ENCODE measurements at regions not wholly inside any gene's neighbourhood (a gene's known extent, or its start where the extent isn't known, plus 50 kb on each side); places are given as distances from the start of the nearest gene placed in this dataset.

DNA sequence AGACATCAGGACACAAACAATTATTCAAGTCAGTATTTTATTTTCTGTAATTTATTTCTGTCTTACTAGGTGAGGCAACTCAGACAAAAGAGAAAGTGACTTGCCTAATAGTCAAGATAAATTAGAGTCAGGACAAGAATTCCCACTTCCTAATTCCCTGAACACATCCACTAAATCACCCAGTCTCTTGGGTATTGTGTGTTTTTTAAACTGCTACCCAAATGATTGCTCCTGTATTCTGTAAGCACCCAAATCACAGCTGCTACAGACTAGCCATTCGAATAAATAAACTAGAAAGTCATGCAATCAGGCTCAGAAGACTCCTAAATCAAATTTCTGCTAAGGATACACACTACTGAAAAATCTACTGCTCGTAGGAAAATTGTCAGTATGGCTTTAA lies 263.0 kb downstream of the DUSP6 start:
- 80 to 86% methylated on average over 2 of the region's 2 CpGs for WGBS, 2 donors
- TF ChIP-seq POLR2A (IDR thresholded peaks at IDR 0.05): no peak
- intact Hi-C loops (cut with DNase I; ENCODE audit: low total_unique reads): no loop called here

DNA sequence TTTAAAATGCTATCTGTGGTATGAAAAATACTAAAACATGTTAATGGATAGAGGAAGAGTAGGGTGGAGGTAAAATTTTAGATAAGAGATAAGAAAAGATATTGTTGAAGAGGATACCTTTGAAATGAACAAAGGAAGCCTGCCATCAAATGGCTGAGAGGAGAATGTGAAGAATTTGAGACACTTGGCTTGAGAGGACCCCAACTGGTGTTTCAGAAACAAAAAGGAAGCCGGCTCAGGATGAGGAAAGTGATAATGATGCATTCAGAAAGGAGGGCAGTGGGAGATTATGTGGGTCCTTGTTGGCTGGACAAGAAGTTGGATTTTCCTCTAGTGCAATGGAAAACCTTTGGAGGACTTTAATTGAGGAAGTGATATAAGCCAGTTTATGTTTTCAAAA lies 264.4 kb downstream of the DUSP6 start:
- TF ChIP-seq CTCF (IDR thresholded peaks at IDR 0.05) (no peak), POLR2A (IDR thresholded peaks at IDR 0.05) (no peak)
- H3K4me3 ChIP-seq (ENCODE audit: low read depth, poor library complexity, severe bottlenecking): no peak overlapping the region

More for the DNA sequence above, 263.0 kb downstream of the DUSP6 start:
- no peak overlapping the region for H3K4me3 ChIP-seq (ENCODE audit: low read depth, poor library complexity, severe bottlenecking)
- no peak for DNase-seq (ENCODE audit: low spot score in 2 of 2)

DNA sequence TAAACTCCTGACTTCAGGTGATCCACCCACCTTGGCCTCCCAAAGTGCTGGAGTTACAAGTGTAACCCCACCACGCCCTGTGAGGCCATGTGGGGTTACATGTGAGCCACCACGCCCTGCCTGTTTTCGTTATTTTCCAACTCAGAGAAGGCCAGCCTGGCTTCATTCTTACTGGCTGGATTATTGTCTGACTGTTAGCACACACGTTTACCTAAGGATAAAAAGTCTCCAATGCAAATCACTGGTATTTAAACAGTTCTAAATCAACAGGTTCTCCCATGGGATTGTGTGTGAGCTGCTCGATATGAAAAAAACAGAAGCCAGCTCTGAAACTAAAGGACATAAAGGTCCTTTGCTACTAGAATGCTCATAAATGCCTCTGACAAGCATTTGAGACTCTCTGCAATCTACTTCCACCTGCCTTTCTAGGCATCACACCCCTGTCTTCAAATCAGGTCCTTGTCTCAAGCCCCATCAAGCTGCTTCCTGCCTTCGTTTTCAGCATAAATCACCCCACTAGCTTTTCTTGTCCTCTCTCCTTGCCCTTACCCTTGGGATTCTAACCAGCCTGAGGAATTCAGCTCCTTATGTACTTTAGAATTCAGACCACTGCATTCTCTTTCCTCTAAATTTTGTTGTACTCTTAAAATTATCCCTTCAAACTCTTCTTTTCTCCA lies 265.0 kb downstream of the DUSP6 start:
- DNase-seq (ENCODE audit: low spot score in 2 of 2): no peak
- H3K4me3 ChIP-seq (ENCODE audit: low read depth, poor library complexity, severe bottlenecking): no peak overlapping the region
- TF ChIP-seq CTCF (IDR thresholded peaks at IDR 0.05) (no peak), POLR2A (IDR thresholded peaks at IDR 0.05) (no peak)
- intact Hi-C loops (cut with DNase I; ENCODE audit: low total_unique reads): no loop called here
- 71 to 74% methylated on average over 6 of the region's 6 CpGs for WGBS, 2 donors

More for the DNA sequence above, 264.4 kb downstream of the DUSP6 start:
- no peak for DNase-seq (ENCODE audit: low spot score in 2 of 2)
- 76 to 94% methylated on average over 1 of the region's 1 CpG for WGBS, 2 donors
- intact Hi-C loops (cut with DNase I; ENCODE audit: low total_unique reads): no loop called here

- WGBS, 2 donors: 77 to 83% methylated on average over 5 of the region's 5 CpGs
- no peak for DNase-seq (ENCODE audit: low spot score in 2 of 2)
- TF ChIP-seq CTCF (IDR thresholded peaks at IDR 0.05): no peak
- no peak for TF ChIP-seq POLR2A (IDR thresholded peaks at IDR 0.05)
- no peak overlapping the region for H3K4me3 ChIP-seq (ENCODE audit: low read depth, poor library complexity, severe bottlenecking)
- intact Hi-C loops (cut with DNase I; ENCODE audit: low total_unique reads): no loop called here
These were observed 266.9 kb downstream of the DUSP6 start for GRCh38 chr12:89085421-89085820.

GRCh38 chr12:89084751-89085150 lies 267.6 kb downstream of the DUSP6 start:
- DNase-seq (ENCODE audit: low spot score in 2 of 2): no peak

DNA sequence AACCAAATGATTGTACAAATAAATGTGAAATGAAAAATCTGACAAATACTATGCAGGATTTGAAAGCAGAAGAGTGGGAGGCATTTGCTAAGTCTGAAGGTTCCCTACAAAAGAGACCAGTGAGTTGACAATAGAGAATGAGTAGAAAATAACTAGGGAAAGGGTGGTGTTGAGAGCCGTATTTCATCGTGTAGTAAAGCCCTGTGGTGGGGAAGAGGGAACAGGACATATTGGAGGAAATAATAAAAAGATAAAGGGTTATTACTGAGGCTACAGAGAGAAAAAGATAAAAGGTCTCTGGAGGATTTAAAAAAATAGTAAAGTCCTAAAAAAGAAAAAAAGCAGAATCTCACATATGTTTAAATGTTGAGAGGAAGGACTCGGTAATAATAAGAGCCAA lies 268.8 kb downstream of the DUSP6 start:
- no peak overlapping the region for H3K4me3 ChIP-seq (ENCODE audit: low read depth, poor library complexity, severe bottlenecking)
- WGBS, 2 donors: 71 to 82% methylated on average over 3 of the region's 3 CpGs
- intact Hi-C loops (cut with DNase I; ENCODE audit: low total_unique reads): no loop called here
- TF ChIP-seq CTCF (IDR thresholded peaks at IDR 0.05): no peak
- no peak for TF ChIP-seq POLR2A (IDR thresholded peaks at IDR 0.05)
- DNase-seq (ENCODE audit: low spot score in 2 of 2): no peak

More at GRCh38 chr12:89084751-89085150, 267.6 kb downstream of the DUSP6 start:
- H3K4me3 ChIP-seq (ENCODE audit: low read depth, poor library complexity, severe bottlenecking): no peak overlapping the region
- intact Hi-C loops (cut with DNase I; ENCODE audit: low total_unique reads): no loop called here
- 52 to 56% methylated on average over 3 of the region's 3 CpGs for WGBS, 2 donors
- no peak for TF ChIP-seq POLR2A (IDR thresholded peaks at IDR 0.05)

- 44 to 60% methylated on average over 1 of the region's 1 CpG for WGBS, 2 donors
- no peak for DNase-seq (ENCODE audit: low spot score in 2 of 2)
- no peak overlapping the region for H3K4me3 ChIP-seq (ENCODE audit: low read depth, poor library complexity, severe bottlenecking)
- intact Hi-C loops (cut with DNase I; ENCODE audit: low total_unique reads): no loop called here
- TF ChIP-seq POLR2A (IDR thresholded peaks at IDR 0.05): no peak
- TF ChIP-seq CTCF (IDR thresholded peaks at IDR 0.05): no peak
These were observed 269.9 kb downstream of the DUSP6 start for GRCh38 chr12:89082370-89082753.

Data from lower leg skin (tissue), 4 donors.